Endothelial cell (in vitro differentiated cells): ENCODE measurements at regions not wholly inside any gene's neighbourhood (a gene's known extent, or its start where the extent isn't known, plus 50 kb on each side); places are given as distances from the start of the nearest gene placed in this dataset.
"Not testable (repeated sequence)": the region's sequence is repeated elsewhere in the genome, so short reads cannot be mapped to it uniquely, and the experiment has no call there.

Source experiments
- DNase-seq: peaks from one replicate; pipeline ENCODE4 v3.0.0; 2021; ENCODE audit warnings: low spot score
- H3K27ac Mint-ChIP-seq: one replicate; pipeline ENCODE4 v1.8.0; 2021; ENCODE audit warnings: mixed read lengths, inconsistent platforms; ENCODE audit not compliant: unreplicated experiment
- H3K27me3 Mint-ChIP-seq: one replicate; pipeline ENCODE4 v1.8.0; 2021; ENCODE audit warnings: mild to moderate bottlenecking, moderate library complexity, mixed read lengths, inconsistent platforms; ENCODE audit not compliant: unreplicated experiment
- H3K36me3 Mint-ChIP-seq: one replicate; pipeline ENCODE4 v1.8.0; 2021; ENCODE audit warnings: mild to moderate bottlenecking, low read depth, mixed read lengths, inconsistent platforms; ENCODE audit not compliant: unreplicated experiment
- H3K4me1 Mint-ChIP-seq: one replicate; pipeline ENCODE4 v1.8.0; 2021; ENCODE audit warnings: mild to moderate bottlenecking, mixed read lengths, inconsistent platforms; ENCODE audit not compliant: unreplicated experiment
- H3K4me3 Mint-ChIP-seq: one replicate; pipeline ENCODE4 v1.8.0; 2021; ENCODE audit warnings: mild to moderate bottlenecking, mixed read lengths, inconsistent platforms; ENCODE audit not compliant: unreplicated experiment
- H3K9me3 Mint-ChIP-seq: one replicate; pipeline ENCODE4 v1.8.0; 2021; ENCODE audit warnings: mixed read lengths, inconsistent platforms; ENCODE audit not compliant: unreplicated experiment
- TF ChIP-seq, protein P1 (sequence below): fragments of 200-600 bp; sonication (generic); IDR thresholded peaks from one replicate; pipeline ENCODE4 v1.5.0; 2021; ENCODE audit warnings: antibody characterized with exemption; ENCODE audit not compliant: unreplicated experiment

DNA sequence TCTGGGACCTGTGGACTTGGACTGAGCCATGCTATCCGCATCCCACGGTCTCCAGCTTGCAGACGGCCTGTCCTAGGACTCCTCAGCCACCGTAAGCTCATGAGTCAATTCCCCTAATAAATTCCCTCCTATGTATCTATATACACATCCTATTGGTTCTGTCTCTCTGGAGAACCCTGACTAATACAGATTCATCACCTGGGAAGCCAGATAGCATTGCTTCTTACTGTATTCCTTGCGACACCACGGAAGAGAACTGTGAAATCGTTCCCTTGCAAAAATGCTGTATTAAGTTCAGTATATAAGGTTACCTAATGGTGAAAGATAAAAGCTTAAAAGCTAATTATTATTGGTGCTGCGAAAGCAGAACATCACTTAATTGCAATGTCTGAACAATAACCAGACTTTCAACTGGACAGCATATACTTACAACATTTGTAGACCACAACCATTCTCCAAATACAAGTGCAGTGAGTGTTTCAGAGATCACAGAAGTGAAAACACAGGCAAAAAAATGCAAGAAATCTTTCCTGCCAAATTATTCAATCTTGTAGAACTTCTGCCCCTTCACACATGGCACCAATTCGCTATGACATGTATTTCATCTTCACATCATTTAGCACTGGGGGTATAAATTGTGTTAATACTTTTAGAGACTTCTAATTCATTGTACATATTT lies 352.9 kb downstream of the TXNL1 start:
- H3K27ac Mint-ChIP-seq = no peak overlapping the region
- TF ChIP-seq, protein P1, sequence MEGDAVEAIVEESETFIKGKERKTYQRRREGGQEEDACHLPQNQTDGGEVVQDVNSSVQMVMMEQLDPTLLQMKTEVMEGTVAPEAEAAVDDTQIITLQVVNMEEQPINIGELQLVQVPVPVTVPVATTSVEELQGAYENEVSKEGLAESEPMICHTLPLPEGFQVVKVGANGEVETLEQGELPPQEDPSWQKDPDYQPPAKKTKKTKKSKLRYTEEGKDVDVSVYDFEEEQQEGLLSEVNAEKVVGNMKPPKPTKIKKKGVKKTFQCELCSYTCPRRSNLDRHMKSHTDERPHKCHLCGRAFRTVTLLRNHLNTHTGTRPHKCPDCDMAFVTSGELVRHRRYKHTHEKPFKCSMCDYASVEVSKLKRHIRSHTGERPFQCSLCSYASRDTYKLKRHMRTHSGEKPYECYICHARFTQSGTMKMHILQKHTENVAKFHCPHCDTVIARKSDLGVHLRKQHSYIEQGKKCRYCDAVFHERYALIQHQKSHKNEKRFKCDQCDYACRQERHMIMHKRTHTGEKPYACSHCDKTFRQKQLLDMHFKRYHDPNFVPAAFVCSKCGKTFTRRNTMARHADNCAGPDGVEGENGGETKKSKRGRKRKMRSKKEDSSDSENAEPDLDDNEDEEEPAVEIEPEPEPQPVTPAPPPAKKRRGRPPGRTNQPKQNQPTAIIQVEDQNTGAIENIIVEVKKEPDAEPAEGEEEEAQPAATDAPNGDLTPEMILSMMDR = no peak
- no peaks in the 10 kb centered on the region for H3K9me3 Mint-ChIP-seq
- H3K27me3 Mint-ChIP-seq = peaks cover 1% of the 10 kb centered on the region
- DNase-seq = no peak
- H3K4me1 Mint-ChIP-seq = peaks cover 9% of the 10 kb centered on the region
- H3K4me3 Mint-ChIP-seq = no peak overlapping the region
- H3K36me3 Mint-ChIP-seq = no peaks in the 10 kb centered on the region

DNA sequence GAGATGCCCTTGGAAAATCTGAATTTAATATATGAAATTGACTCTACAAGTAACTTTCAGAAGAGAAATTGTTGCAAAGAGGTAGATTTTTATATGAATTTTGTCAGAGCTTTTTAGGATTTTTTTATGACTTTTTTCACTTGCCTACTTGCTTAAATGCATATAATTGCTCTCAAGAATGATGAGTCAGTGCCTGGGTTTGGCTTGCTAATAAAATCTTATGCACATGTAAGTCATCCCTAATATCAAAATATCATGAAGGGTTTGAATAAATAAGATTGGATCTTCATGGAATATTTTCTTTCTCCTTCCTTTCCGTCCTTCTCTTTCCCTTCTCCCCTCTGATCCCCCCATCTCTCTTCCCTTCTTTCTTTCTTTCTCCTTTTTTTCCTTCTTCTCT lies 354.1 kb downstream of the TXNL1 start:
- Mint-ChIP-seq H3K9me3 (no peaks in the 10 kb centered on the region), H3K27me3 (peaks cover 3% of the 10 kb centered on the region), H3K4me3 (no peak overlapping the region), H3K27ac (no peak overlapping the region), H3K4me1 (peaks cover 12% of the 10 kb centered on the region), H3K36me3 (no peaks in the 10 kb centered on the region)
- DNase-seq = no peak
- TF ChIP-seq, protein P1 = no peak

DNA sequence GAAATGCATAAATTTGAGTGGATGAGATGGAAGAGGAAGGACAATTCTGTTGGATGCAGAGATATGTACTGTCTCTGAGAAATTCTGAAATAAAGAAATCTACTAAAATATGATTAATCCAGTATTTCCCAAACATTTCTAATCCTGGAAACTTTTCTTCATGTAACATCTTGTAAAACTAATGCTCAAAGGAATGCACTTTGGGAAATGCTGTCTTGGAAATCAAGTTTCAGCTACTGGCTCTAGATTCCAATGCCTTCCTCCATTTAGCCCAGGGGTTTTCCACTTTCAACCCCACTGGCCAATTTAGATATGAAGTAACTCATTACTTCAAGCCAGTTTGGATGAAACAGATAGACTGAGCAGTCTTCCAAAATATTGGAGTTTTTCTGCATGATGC lies 355.1 kb downstream of the TXNL1 start:
- no peaks in the 10 kb centered on the region for H3K9me3 Mint-ChIP-seq

DNA sequence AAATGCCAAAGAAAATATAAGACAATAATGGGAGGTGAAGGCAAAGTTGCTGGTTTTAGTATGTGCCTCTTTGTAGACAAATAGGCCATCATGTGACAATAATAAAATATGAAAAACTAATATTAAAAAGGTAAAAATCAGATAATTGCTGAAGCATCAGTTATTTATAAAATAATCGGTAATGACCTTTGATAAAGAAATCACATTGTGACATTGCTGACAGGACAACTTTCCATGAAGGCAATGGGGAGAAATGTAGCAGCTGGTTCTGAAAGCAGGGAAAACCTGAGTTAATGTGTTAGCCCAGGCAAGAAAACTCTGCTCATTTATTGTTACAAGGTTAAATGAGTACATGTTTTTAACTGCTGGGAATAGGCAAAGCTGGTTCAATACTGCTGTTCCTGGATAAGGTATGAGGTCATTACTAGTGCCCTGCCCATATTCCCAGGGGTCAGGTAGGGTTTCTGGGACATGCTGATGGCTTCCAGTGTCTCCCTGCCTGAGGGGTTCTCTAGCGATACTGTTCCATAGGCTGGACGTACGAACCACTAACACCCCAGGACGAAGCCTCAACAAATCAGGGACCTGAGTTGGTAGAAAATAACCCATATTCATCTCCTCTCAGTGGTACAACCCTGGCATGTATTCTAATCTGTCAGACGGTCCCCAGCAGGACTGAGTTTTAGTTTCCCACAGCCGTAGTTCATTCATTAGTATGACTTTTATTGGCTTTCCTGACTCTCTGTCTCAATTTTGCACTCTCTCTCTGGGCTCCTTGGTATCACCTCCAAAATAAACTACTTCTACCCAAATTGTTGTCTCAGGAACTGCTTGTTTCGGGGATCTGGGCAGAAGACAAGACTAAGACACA lies 355.9 kb downstream of the TXNL1 start:
- Mint-ChIP-seq H3K9me3 (no peaks in the 10 kb centered on the region), H3K4me1 (peaks cover 26% of the 10 kb centered on the region), H3K27ac (no peak overlapping the region), H3K27me3 (peaks cover 3% of the 10 kb centered on the region), H3K4me3 (no peak overlapping the region), H3K36me3 (no peaks in the 10 kb centered on the region)
- TF ChIP-seq, protein P1 = no peak
- no peak for DNase-seq

More for the DNA sequence above, 355.1 kb downstream of the TXNL1 start:
- Mint-ChIP-seq H3K27ac (no peak overlapping the region), H3K4me1 (peaks cover 22% of the 10 kb centered on the region), H3K4me3 (no peak overlapping the region), H3K27me3 (peaks cover 3% of the 10 kb centered on the region), H3K36me3 (no peaks in the 10 kb centered on the region)
- TF ChIP-seq, protein P1 = no peak
- no peak for DNase-seq

DNA sequence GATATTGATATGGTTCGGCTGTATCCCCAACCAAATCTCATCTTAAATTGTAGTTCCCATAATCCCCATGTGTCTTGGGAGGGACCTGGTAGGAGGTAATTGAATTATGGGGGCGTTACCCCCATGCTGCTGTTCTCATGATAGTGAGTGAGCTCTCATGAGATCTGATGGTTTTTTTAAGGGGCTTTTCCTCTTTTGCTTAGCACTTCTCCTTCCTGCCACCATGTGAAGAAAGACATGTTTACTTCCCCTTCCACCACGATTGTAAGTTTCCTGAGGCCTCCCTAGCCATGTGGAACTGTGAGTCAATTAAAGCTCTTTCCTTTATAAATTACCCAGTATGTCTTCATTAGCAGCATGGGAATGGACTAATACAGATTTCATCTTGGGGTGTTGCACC lies 358.6 kb downstream of the TXNL1 start:
- H3K4me3 Mint-ChIP-seq, DNase-seq: not testable (repeated sequence)

More for the DNA sequence above, 358.6 kb downstream of the TXNL1 start:
- not testable (repeated sequence) for H3K36me3 Mint-ChIP-seq, H3K9me3 Mint-ChIP-seq, H3K27me3 Mint-ChIP-seq
- H3K27ac Mint-ChIP-seq = peak overlapping the region; percentile 94
- peaks cover 33% of the 10 kb centered on the region for H3K4me1 Mint-ChIP-seq
